Gastroesophageal sphincter (tissue), 4 donors: ENCODE measurements at regions not wholly inside any gene's neighbourhood (a gene's known extent, or its start where the extent isn't known, plus 50 kb on each side); places are given as distances from the start of the nearest gene placed in this dataset.

Source experiments
- ATAC-seq: fragments of 150-250 bp; one replicate; pipeline ENCODE4 v1.9.1; 2016; ENCODE audit warnings: mild to moderate bottlenecking, moderate library complexity
- H3K27ac ChIP-seq, 4 donors: fragments of 200-600 bp; sonication (generic) in 3 of 4; 1 replicate in 3 of 4; 2 replicates in 1 of 4; pipeline ENCODE4 v1.5.1; 2016 to 2019
- H3K27me3 ChIP-seq: fragments of 200-600 bp; sonication (generic); one replicate; pipeline ENCODE4 v1.5.1; 2019
- H3K36me3 ChIP-seq, 2 donors: fragments of 200-600 bp; sonication (generic); one replicate each; pipeline ENCODE4 v1.5.1; 2019; ENCODE audit warnings: control low read depth in 1 of 2
- H3K4me1 ChIP-seq, 3 donors: fragments of 200-600 bp; sonication (generic); 1 replicate in 2 of 3; 2 replicates in 1 of 3; pipeline ENCODE4 v1.5.1; 2016 to 2019; ENCODE audit warnings: control low read depth in 2 of 3
- H3K4me3 ChIP-seq, 2 donors: fragments of 200-600 bp; sonication (generic); one replicate each; pipeline ENCODE4 v1.5.1; 2019; ENCODE audit warnings: mild to moderate bottlenecking in 1 of 2, moderate library complexity in 1 of 2
- H3K9me3 ChIP-seq, 3 donors: fragments of 200-600 bp; sonication (generic); one replicate each; pipeline ENCODE4 v1.5.1; 2017 to 2019; ENCODE audit warnings: control low read depth in 2 of 3
- CTCF ChIP-seq, 4 experiments: fragments of 200-600 bp in 2 of 4; fragments of 450-650 bp in 2 of 4; sonication (generic) in 1 of 4; IDR thresholded peaks; one replicate each; pipeline ENCODE4 v1.5.1; 2017 to 2019; ENCODE audit warnings: antibody characterized with exemption in 4 of 4, mild to moderate bottlenecking in 2 of 4, moderate library complexity in 2 of 4
- EP300 ChIP-seq: sonication (generic); formaldehyde crosslinking; IDR thresholded peaks from one replicate; pipeline ENCODE4 v1.6.1; 2017; ENCODE audit warnings: antibody characterized with exemption, mild to moderate bottlenecking
- POLR2A ChIP-seq, 2 donors: fragments of 450-650 bp; IDR thresholded peaks; one replicate each; pipeline ENCODE4 v1.6.1; 2017; ENCODE audit warnings: antibody characterized with exemption in 2 of 2, mild to moderate bottlenecking in 2 of 2, moderate library complexity in 1 of 2
- POLR2AphosphoS5 ChIP-seq: sonication (generic); formaldehyde crosslinking; IDR thresholded peaks from one replicate; pipeline ENCODE4 v1.6.1; 2017; ENCODE audit warnings: antibody characterized with exemption
- WGBS, 2 donors: methylation state at CpG; one replicate each; pipeline ENCODE4 v1.1.5; 2018; ENCODE audit warnings: low coverage in 1 of 2; 5-methylcytosine and 5-hydroxymethylcytosine counted together

- H3K4me3 ChIP-seq = no peak overlapping the region
- H3K9me3 ChIP-seq = no peaks in the 10 kb centered on the region
- no peak overlapping the region for H3K27ac ChIP-seq
- 30 to 56% methylated on average over 1 of the region's 1 CpG for WGBS, 2 donors
- H3K4me1 ChIP-seq = no peaks in the 10 kb centered on the region
- H3K36me3 ChIP-seq = no peaks in the 10 kb centered on the region
- no peak for TF ChIP-seq POLR2AphosphoS5
- TF ChIP-seq EP300 = no peak
- no peak for TF ChIP-seq POLR2A (IDR thresholded peaks at IDR 0.05)
- TF ChIP-seq CTCF (IDR thresholded peaks at IDR 0.05) = no peak
- no peaks in the 10 kb centered on the region for H3K27me3 ChIP-seq
- no peak for ATAC-seq
Observed at GRCh38 chr5:51882647-51883046, 499.4 kb downstream of the ISL1 start.

- no peaks in the 10 kb centered on the region for H3K27me3 ChIP-seq
- no peak overlapping the region for H3K27ac ChIP-seq
- ATAC-seq = no peak
- no peaks in the 10 kb centered on the region for H3K4me1 ChIP-seq
- H3K9me3 ChIP-seq = no peaks in the 10 kb centered on the region
- no peaks in the 10 kb centered on the region for H3K36me3 ChIP-seq
- H3K4me3 ChIP-seq = no peak overlapping the region
- WGBS, 2 donors = 26 to 56% methylated on average over 2 of the region's 2 CpGs
- TF ChIP-seq POLR2A (IDR thresholded peaks at IDR 0.05) (no peak), POLR2AphosphoS5 (no peak), EP300 (no peak), CTCF (IDR thresholded peaks at IDR 0.05) (no peak)
Observed at GRCh38 chr5:51889703-51890102, 506.5 kb downstream of the ISL1 start.

- Histone ChIP-seq H3K4me1 (no peaks in the 10 kb centered on the region), H3K27ac (no peak overlapping the region), H3K4me3 (no peak overlapping the region), H3K9me3 (no peaks in the 10 kb centered on the region), H3K27me3 (no peaks in the 10 kb centered on the region), H3K36me3 (no peaks in the 10 kb centered on the region)
- no peak for TF ChIP-seq POLR2AphosphoS5
- no peak for TF ChIP-seq POLR2A (IDR thresholded peaks at IDR 0.05)
- no peak for TF ChIP-seq EP300
- no peak for TF ChIP-seq CTCF (IDR thresholded peaks at IDR 0.05)
- WGBS, 2 donors = 26 to 38% methylated on average over 3 to 5 of the region's 5 CpGs
- ATAC-seq = no peak
Observed at GRCh38 chr5:51890435-51891116, 507.3 kb downstream of the ISL1 start.

- H3K4me1 ChIP-seq = no peaks in the 10 kb centered on the region
- H3K27me3 ChIP-seq = no peaks in the 10 kb centered on the region
- no peaks in the 10 kb centered on the region for H3K36me3 ChIP-seq
- 76 to 85% methylated on average over 1 of the region's 1 CpG for WGBS, 2 donors
- H3K9me3 ChIP-seq = no peaks in the 10 kb centered on the region
- ATAC-seq = no peak
- no peak overlapping the region for H3K4me3 ChIP-seq
- H3K27ac ChIP-seq = no peak overlapping the region
- TF ChIP-seq POLR2A (IDR thresholded peaks at IDR 0.05) (no peak), POLR2AphosphoS5 (no peak), CTCF (IDR thresholded peaks at IDR 0.05) (no peak), EP300 (no peak)
Observed at GRCh38 chr5:51892680-51893079, 509.4 kb downstream of the ISL1 start.

- H3K27ac ChIP-seq = no peak overlapping the region
- no peaks in the 10 kb centered on the region for H3K9me3 ChIP-seq
- no peak for ATAC-seq
- H3K4me3 ChIP-seq = no peak overlapping the region
- no peaks in the 10 kb centered on the region for H3K36me3 ChIP-seq
- H3K27me3 ChIP-seq = no peaks in the 10 kb centered on the region
- H3K4me1 ChIP-seq = no peaks in the 10 kb centered on the region
- TF ChIP-seq CTCF (IDR thresholded peaks at IDR 0.05) = no peak
- no peak for TF ChIP-seq POLR2AphosphoS5
- no peak for TF ChIP-seq EP300
- no peak for TF ChIP-seq POLR2A (IDR thresholded peaks at IDR 0.05)
Observed at GRCh38 chr5:51895834-51896233, 512.6 kb downstream of the ISL1 start.
